Frontal cortex (tissue), 3 donors: ENCODE measurements at regions not wholly inside any gene's neighbourhood (a gene's known extent, or its start where the extent isn't known, plus 50 kb on each side); places are given as distances from the start of the nearest gene placed in this dataset.
"Not testable (repeated sequence)": the region's sequence is repeated elsewhere in the genome, so short reads cannot be mapped to it uniquely, and the experiment has no call there.

Source experiments
- DNase-seq, 2 donors: peaks; one replicate each; pipeline ENCODE4 v3.0.0; 2012; ENCODE audit warnings: low spot score in 2 of 2
- FAIRE-seq: peaks from 2 replicates; lab custom pipeline; 2012; peaks lifted over from hg19 to GRCh38; lab: Jason Lieb, UNC
- donor health status: control.
- donor health status: control.
- donor health status: control.

- DNase-seq = no peak
- no peak for FAIRE-seq
Observed at GRCh38 chr16:26374279-26374925, 682.6 kb downstream of the HS3ST4 start.

DNA sequence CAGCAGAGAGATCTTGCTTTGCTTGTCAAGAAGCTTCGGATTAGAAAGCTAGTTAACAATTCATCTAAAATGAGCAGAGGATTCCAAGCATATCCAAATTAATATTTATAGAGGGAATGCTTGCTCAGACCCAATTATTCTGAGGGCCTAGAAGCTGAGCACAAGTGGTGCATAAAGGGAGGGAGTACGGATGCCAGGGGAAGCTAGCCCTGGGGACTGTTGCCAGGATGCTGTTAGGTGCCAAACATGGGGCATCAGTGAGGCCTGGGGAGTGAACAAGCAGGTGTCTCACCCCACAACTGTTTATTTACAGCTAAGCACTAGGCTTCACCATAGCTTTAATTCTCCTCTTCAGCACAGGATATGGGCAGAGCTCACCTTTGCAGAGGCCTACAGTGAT lies 684.1 kb upstream of the C16orf82 start:
- FAIRE-seq (no peak), DNase-seq (no peak)

GRCh38 chr16:26386096-26386495 lies 680.6 kb upstream of the C16orf82 start:
- FAIRE-seq = no peak
- no peak for DNase-seq

GRCh38 chr16:26391833-26392232 lies 674.9 kb upstream of the C16orf82 start:
- no peak for DNase-seq
- FAIRE-seq = no peak

GRCh38 chr16:26394409-26394808 lies 672.3 kb upstream of the C16orf82 start:
- DNase-seq = no peak
- no peak for FAIRE-seq

- no peak for DNase-seq
Observed at GRCh38 chr16:26395700-26396099, 671.0 kb upstream of the C16orf82 start.

GRCh38 chr16:26396511-26397235 lies 670.1 kb upstream of the C16orf82 start:
- no peak for FAIRE-seq
- no peak for DNase-seq

More at GRCh38 chr16:26395700-26396099, 671.0 kb upstream of the C16orf82 start:
- no peak for FAIRE-seq

GRCh38 chr16:26413780-26414179 lies 652.9 kb upstream of the C16orf82 start:
- DNase-seq (no peak), FAIRE-seq (no peak)

DNA sequence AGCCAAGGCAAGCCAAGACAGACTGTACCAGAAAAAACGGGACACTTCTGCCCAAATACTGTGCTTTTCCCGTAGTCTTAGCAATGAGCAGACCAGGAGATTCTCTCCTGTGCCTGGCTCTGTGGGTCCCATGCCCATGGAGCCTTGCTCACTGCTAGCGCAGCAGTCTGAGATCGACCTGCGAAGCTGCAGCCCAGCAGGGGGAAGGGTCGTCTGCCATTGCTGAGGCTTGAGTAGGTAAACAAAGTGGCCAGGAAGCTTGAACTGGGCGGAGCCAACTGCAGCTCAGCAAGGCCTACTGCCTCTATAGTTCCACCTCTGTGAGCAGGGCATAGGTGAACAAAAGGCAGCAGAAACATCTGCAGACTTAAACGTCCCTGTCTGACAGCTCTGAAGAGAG lies 647.3 kb upstream of the C16orf82 start:
- not testable (repeated sequence) for DNase-seq, FAIRE-seq

DNA sequence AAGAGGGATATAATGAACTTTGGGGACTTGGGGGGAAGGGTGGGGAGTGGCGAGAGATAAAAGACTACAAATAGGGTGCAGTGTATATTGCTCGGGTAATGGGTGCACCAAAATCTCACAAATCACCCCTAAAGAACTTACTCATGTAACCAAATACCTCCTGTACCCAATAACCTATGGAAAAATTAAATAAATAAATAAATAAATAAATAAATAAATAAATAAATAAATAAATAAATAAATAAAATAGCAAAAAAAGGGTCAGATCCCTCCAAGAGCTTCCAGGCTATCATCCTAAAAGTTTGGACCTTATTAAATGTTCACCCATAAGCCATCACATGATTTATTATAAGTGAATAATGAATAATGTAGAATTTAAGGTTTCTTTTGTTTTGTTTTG lies 636.1 kb upstream of the C16orf82 start:
- FAIRE-seq (no peak), DNase-seq (no peak)

DNA sequence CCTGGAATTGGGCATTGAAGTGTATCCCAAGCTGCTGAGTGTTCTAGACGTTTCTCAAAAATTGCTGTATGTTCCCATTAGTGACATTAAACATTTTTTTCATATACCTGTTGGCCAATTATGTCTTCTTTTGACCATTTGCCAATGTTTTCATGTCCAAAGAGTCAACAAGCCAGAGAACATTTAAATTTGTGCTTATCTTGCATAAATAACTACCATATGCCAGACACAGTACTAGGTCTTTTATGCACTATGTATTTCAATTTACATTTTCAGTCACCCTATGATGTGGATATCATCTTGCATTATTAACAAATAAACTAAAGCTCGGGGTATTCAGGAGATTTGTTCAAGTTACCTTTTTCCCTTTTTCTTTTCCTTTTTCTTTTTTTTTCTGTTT lies 632.9 kb upstream of the C16orf82 start:
- no peak for DNase-seq

GRCh38 chr16:26441178-26441577 lies 625.5 kb upstream of the C16orf82 start:
- no peak for DNase-seq
- FAIRE-seq = no peak

More for the DNA sequence above, 632.9 kb upstream of the C16orf82 start:
- no peak for FAIRE-seq

DNA sequence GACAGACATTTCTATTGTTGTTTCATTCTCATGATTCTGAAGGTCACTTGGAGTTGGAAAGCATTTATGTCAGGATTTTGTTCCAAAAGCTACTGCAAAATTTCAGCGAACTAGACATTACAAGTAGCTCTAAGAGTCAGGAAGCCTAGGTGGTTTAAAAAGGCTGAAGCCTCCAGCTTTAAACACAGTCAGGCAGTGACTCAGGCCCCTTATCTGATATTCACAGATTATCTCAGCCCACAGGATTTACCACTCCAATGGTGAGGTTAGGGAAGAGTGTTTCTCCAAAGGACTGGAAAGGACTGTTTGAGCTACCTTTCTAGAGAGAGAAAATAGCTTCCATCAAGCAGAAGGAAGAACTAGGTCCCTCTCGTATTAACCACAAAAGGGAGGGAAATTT lies 624.4 kb upstream of the C16orf82 start:
- FAIRE-seq = no peak
- no peak for DNase-seq

DNA sequence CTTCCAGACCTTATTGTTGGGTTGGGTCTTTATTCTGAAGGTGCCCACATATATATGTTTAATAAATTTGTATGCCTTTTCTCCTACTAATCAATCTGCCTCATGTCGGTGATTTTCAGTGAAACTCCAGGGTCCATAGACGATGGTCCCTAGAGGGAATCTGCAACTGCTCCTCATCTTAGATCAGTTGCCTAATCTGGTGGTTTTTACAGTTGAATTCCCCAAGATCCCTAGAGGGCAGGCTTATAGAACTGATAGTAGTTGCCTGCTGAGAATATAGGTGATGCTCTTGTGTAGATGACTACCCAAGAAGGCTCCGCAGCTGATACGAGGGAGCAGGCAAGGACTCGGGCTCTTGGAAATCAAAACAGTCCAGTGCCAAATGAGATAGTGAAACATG lies 619.2 kb upstream of the C16orf82 start:
- FAIRE-seq = no peak
- no peak for DNase-seq

DNA sequence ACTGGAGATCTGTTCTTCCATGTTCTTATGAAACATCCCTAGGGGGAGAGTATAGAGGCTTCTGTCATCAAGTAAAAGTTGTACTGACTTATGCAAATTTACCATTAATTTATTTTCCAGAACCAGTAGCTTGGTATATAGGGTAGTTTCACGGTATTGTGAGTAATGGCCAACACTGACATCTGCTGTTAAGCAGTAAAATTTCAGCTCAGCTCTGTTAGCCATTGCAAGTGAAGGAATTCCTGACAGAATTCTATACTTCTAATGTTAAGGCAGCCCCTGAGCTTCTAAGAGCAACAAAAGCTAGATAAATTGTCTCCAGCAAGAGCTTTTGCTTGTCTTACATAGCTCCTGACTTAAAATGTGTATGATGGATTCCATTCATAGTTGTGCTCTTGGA lies 613.5 kb upstream of the C16orf82 start:
- no peak for DNase-seq
- no peak for FAIRE-seq

DNA sequence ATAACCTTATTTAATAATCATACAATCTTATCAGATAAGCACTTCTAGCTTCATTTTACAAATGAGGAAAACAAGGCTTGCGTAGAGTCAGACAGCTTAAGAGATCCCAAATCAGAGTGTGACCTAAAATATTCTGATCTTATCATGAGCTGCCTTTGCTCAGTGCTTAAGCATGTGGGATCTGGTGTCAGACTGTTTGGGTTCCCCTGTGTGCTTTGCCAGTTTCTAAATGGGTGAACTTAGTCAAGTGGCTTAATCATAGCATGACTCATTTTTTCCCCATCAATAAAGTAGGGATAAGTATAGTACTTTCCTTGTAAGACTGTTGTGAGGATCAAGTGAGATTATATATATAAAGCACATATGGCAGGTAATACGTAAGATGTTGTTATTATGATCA lies 612.6 kb upstream of the C16orf82 start:
- DNase-seq (no peak), FAIRE-seq (no peak)

- FAIRE-seq = no peak
- DNase-seq = no peak
Observed at GRCh38 chr16:26456074-26456473, 610.7 kb upstream of the C16orf82 start.

DNA sequence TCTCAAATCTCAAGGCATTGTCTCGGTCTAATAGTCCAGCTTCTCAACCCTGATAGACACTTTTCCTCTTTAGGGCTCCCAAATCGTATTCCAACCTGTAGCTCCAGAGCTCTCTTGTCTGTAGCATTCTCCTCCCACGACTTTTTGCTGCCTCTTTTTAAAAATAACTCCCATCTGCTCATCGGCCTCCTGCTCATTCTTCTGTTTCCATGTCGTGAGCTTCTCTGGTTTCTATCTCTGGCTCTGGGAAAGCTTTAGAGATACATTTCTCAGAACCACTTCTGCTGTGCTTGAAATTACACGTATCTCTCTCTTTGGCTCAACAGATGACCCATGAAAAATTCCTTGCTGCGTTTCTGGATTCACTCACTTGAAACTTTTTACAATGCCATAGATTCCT lies 609.6 kb upstream of the C16orf82 start:
- no peak for FAIRE-seq
- peak in 1 of 2 donors; percentile 2 for DNase-seq

- no peak for DNase-seq
- FAIRE-seq = no peak
Observed at GRCh38 chr16:26457882-26458281, 608.8 kb upstream of the C16orf82 start.

DNA sequence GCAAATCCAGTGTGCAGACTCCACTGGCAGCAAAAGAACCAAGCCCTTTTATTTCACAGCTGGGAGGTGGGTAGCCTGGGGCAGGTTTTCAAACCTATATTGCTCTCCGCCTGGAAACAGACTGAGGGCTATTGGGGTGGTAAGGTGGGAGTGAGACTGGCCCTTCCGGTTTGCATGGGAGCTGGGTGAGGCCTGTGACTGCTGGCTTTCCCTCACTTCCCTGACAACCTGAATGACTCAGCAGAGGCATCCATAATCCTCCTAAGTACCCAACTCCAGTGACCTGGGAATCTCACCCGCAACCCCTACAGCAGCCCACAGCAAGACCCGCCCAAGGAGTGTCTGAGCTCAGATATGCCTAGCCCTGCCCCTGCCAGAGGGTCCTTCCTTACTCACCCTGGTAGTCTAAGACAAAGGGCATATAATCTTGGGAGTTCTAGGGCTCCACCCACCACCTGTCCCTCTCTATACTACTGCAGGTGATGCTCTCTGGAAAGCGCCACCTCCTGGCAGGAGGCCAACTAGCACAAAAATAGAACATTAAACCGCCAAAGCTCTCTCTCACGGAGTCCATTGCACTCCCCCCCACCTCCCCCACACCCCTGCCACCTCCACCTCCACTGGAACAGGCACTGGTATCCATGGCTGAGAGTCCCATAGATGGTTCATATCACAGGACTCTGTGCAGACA lies 602.0 kb upstream of the C16orf82 start:
- FAIRE-seq (no peak), DNase-seq (no peak)

DNA sequence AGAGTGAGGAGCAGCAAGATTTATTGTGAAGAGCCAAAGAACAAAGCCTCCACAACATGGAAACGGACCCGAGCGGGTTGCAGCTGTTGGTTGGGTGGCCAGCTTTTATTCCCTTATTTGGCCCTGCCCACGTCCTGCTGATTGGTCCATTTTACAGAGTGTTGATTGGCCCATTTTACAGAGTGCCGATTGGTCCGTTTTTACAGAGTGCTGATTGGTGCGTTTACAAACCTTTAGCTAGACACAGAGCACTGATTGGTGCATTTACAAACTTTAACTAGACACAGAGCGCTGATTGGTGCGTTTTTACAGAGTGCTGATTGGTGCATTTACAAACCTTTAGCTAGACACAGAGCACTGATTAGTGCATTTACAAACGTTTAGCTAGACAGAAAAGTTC lies 592.3 kb upstream of the C16orf82 start:
- not testable (repeated sequence) for DNase-seq

More for the DNA sequence above, 592.3 kb upstream of the C16orf82 start:
- FAIRE-seq = not testable (repeated sequence)
